ENCODE measurements at regions not wholly inside any gene's neighbourhood (a gene's known extent, or its start where the extent isn't known, plus 50 kb on each side); places are given as distances from the start of the nearest gene placed in this dataset.

DNA sequence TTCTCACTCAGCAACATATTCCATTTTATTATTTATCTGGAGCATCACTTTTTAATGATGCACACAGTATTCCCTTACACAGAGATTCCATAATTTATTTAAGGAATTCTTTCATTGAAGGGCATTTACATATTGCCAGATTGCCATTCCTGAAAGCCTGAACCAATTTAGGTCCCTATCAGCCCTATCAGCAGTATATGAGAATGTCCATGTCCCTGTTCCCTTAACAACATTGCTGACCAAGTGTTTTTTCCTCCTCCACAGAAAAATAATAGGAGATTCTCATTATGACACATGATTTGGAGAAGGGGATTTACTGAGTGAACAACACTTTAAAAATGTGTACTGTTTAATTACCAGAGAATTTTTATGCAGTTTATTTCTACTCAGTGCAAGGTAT lies 90.1 kb upstream of the PHOX2B start:
- H3K9me3 Mint-ChIP-seq (ENCODE audit: low read depth): no peaks in the 10 kb centered on the region
- TF ChIP-seq, protein P1, sequence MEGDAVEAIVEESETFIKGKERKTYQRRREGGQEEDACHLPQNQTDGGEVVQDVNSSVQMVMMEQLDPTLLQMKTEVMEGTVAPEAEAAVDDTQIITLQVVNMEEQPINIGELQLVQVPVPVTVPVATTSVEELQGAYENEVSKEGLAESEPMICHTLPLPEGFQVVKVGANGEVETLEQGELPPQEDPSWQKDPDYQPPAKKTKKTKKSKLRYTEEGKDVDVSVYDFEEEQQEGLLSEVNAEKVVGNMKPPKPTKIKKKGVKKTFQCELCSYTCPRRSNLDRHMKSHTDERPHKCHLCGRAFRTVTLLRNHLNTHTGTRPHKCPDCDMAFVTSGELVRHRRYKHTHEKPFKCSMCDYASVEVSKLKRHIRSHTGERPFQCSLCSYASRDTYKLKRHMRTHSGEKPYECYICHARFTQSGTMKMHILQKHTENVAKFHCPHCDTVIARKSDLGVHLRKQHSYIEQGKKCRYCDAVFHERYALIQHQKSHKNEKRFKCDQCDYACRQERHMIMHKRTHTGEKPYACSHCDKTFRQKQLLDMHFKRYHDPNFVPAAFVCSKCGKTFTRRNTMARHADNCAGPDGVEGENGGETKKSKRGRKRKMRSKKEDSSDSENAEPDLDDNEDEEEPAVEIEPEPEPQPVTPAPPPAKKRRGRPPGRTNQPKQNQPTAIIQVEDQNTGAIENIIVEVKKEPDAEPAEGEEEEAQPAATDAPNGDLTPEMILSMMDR (IDR thresholded peaks at IDR 0.05; ENCODE audit: unreplicated experiment): no peak
- no peak for DNase-seq (ENCODE audit: low spot score, unreplicated experiment)
- H3K27me3 Mint-ChIP-seq: peaks cover 24% of the 10 kb centered on the region
- H3K27ac Mint-ChIP-seq: no peak overlapping the region
- no peaks in the 10 kb centered on the region for H3K36me3 Mint-ChIP-seq (ENCODE audit: insufficient read depth)
- no peak overlapping the region for H3K4me3 Mint-ChIP-seq (ENCODE audit: low read depth)
- no peaks in the 10 kb centered on the region for H3K4me1 Mint-ChIP-seq (ENCODE audit: low read depth)

DNA sequence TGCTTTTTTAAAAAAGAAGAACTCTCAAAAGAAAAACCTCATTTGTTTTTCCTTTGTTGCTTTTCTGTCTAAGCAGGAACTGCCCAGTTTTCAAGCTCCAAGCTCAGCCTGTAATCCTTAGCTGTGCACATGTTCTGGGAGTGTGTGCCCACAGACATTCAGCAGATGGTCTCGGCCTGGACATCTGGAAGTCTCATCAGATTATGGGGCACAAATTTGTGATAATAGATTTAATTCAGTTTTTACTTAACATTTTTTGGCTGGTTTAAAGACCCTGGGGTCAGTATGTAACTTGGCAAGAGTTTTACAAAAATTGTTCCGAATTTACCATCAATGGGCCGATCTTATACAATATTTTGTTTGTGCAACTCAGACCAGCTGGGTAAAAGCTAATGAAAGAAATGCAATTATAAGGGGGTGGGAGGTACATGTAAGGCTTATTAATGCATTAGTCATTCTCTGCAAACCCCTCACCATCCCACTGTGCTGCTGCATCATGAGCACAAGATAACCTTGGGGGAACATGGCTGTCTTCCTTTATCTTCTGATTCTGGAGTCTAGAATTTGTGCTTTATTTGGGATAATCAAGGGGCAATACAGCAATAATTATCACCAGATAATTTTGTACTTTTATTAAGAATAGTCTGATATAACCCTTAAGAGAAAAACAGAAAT lies 86.9 kb upstream of the PHOX2B start:
- DNase-seq (ENCODE audit: low spot score, unreplicated experiment): no peak
- TF ChIP-seq, protein P1 (IDR thresholded peaks at IDR 0.05; ENCODE audit: unreplicated experiment): no peak
- Mint-ChIP-seq H3K9me3 (ENCODE audit: low read depth) (no peaks in the 10 kb centered on the region), H3K27me3 (peaks cover 39% of the 10 kb centered on the region), H3K36me3 (ENCODE audit: insufficient read depth) (no peaks in the 10 kb centered on the region), H3K4me3 (ENCODE audit: low read depth) (no peak overlapping the region), H3K27ac (no peak overlapping the region), H3K4me1 (ENCODE audit: low read depth) (no peaks in the 10 kb centered on the region)

DNA sequence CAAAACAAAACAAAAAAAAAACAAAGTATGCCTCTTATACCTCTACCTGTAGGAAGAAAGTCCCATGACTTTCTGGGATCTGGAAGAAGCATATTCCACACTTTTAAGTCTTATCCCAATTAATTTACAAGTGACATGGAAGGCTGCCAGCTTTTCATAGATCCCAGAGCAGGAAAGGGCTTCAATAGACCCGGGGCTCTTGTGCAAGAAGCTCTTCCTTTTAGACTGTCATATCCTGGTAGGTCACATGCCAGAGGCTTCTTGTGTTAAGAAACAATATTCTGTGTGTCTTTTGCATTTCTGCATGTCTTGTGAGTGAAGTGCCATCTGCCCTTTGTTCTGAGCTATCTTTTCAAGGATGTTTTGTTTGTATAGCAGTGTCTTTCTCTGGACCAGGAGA lies 84.4 kb upstream of the PHOX2B start:
- H3K4me3 Mint-ChIP-seq (ENCODE audit: low read depth): no peak overlapping the region
- no peaks in the 10 kb centered on the region for H3K4me1 Mint-ChIP-seq (ENCODE audit: low read depth)
- no peak overlapping the region for H3K27ac Mint-ChIP-seq
- DNase-seq (ENCODE audit: low spot score, unreplicated experiment): no peak
- no peaks in the 10 kb centered on the region for H3K36me3 Mint-ChIP-seq (ENCODE audit: insufficient read depth)
- peaks cover 47% of the 10 kb centered on the region for H3K27me3 Mint-ChIP-seq
- TF ChIP-seq, protein P1 (IDR thresholded peaks at IDR 0.05; ENCODE audit: unreplicated experiment): no peak
- no peaks in the 10 kb centered on the region for H3K9me3 Mint-ChIP-seq (ENCODE audit: low read depth)

DNA sequence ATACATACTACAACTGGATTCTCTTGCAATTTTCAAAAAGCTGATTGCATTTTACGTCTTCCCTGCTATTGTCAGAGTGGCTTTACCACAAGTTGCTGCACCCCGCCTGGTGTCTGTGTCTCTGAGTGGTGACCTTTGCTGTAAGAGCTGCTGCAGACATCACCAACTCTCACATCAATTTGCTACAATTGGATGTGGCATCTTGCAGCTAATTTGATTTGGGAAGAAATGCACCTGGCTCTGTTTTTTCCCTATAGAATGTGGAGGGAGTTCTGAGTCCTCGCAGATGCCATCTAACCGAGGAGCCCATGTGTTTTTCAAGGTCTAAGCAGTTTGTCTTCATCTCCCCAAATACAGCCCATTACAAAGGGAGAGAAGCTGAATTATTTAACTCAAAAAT lies 73.8 kb upstream of the PHOX2B start:
- H3K27ac Mint-ChIP-seq: no peak overlapping the region
- no peaks in the 10 kb centered on the region for H3K9me3 Mint-ChIP-seq (ENCODE audit: low read depth)
- DNase-seq (ENCODE audit: low spot score, unreplicated experiment): no peak
- H3K27me3 Mint-ChIP-seq: peaks cover 74% of the 10 kb centered on the region
- TF ChIP-seq, protein P1 (IDR thresholded peaks at IDR 0.05; ENCODE audit: unreplicated experiment): no peak
- H3K4me1 Mint-ChIP-seq (ENCODE audit: low read depth): no peaks in the 10 kb centered on the region
- H3K4me3 Mint-ChIP-seq (ENCODE audit: low read depth): no peak overlapping the region
- no peaks in the 10 kb centered on the region for H3K36me3 Mint-ChIP-seq (ENCODE audit: insufficient read depth)

DNA sequence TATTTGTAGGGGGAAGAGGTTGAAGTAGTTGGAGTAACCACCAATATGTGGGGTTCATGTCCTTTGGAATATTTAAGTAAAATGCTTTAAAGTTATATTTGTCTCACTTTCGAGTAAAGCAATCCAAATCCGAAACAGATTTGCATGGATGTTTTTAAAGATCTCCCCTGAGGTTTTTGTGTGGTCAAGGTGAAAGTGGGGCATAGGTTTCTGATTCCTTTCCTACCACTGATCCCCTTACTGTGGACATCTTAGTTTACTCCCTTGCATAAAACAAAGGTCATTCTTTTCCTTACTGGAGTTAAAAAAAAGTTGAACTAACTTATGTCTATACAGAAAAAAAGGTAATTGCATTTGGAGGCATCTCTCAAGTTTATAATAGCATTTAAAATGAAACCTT lies 71.9 kb upstream of the PHOX2B start:
- TF ChIP-seq, protein P1 (IDR thresholded peaks at IDR 0.05; ENCODE audit: unreplicated experiment): no peak
- Mint-ChIP-seq H3K27ac (no peak overlapping the region), H3K27me3 (peaks cover 79% of the 10 kb centered on the region), H3K4me3 (ENCODE audit: low read depth) (no peak overlapping the region), H3K9me3 (ENCODE audit: low read depth) (no peaks in the 10 kb centered on the region), H3K36me3 (ENCODE audit: insufficient read depth) (no peaks in the 10 kb centered on the region), H3K4me1 (ENCODE audit: low read depth) (no peaks in the 10 kb centered on the region)
- no peak for DNase-seq (ENCODE audit: low spot score, unreplicated experiment)
